ENCODE measurements at regions not wholly inside any gene's neighbourhood (a gene's known extent, or its start where the extent isn't known, plus 50 kb on each side); places are given as distances from the start of the nearest gene placed in this dataset.
"Not testable (repeated sequence)": the region's sequence is repeated elsewhere in the genome, so short reads cannot be mapped to it uniquely, and the experiment has no call there.

- TF ChIP-seq CTCF (IDR thresholded peaks at IDR 0.05); USF2 (IDR thresholded peaks at IDR 0.05; ENCODE audit: borderline replicate concordance, low read depth, low read length); TEAD4 (IDR thresholded peaks at IDR 0.05; ENCODE audit: borderline replicate concordance, insufficient read depth); POLR2AphosphoS5 (IDR thresholded peaks at IDR 0.05; ENCODE audit: low read depth, low read length); REST (IDR thresholded peaks at IDR 0.05; ENCODE audit: low read depth, low read length); YY1 (IDR thresholded peaks at IDR 0.05; ENCODE audit: low read depth); EZH2phosphoT487 (IDR thresholded peaks at IDR 0.05; ENCODE audit: borderline replicate concordance, low read depth); SMC3 (IDR thresholded peaks at IDR 0.05; ENCODE audit: low read depth, low read length); TCF12 (IDR thresholded peaks at IDR 0.05); RCOR1 (IDR thresholded peaks at IDR 0.05; ENCODE audit: low read length); ELF1 (IDR thresholded peaks at IDR 0.05); USF1 (IDR thresholded peaks at IDR 0.05; ENCODE audit: borderline replicate concordance, low read depth); EP300 (IDR thresholded peaks at IDR 0.05; ENCODE audit: borderline replicate concordance in 1 of 2, low read depth in 1 of 2, low read length in 1 of 2); NRF1 (IDR thresholded peaks at IDR 0.05; ENCODE audit: low read depth, low read length): not testable (repeated sequence)
Observed at GRCh38 chr1:120941066-120941465, 51.5 kb downstream of the PPIAL4A start.

Measured in SK-N-SH (cell line).